HG02759 (cell line): ENCODE measurements at regions not wholly inside any gene's neighbourhood (a gene's known extent, or its start where the extent isn't known, plus 50 kb on each side); places are given as distances from the start of the nearest gene placed in this dataset.
"Not testable (repeated sequence)": the region's sequence is repeated elsewhere in the genome, so short reads cannot be mapped to it uniquely, and the experiment has no call there.

ENCODE experiments used
- ATAC-seq: cut with Tn5 transposase; IDR thresholded peaks from one replicate; pipeline ENCODE4 v1.9.1; 2021; ENCODE audit warnings: mild to moderate bottlenecking, moderate library complexity; ENCODE audit not compliant: unreplicated experiment

DNA sequence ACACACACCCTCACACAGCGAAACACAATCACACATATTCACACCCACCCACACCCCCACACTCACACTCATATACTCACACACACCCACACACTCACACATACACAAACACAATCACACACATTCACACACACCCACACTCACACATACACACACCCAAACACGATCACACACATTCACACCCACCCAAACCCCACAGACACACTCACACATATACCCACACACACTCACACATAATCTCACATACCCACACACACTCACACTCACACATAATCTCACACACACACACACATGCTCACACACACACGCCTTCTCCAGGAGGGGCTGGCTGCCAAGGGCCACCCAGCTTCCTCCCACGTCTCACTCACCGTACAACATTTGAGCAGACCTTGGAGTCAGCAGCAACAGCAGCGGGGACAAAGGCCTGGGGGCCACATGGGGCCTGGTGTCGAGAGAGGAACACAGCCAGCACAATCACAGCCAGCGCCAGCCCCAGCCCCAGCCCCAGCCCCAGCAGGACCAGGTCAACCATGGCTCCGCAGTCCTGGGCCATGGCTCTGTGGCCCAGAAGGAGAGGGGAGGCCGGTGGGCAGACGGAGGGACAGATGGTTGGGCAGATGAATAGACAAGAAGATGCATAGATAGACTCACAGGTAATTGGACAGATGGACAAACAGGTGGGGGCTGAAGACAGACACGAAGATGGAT is 932.9 kb downstream of the TUBA3C start:
- not testable (repeated sequence) for ATAC-seq

DNA sequence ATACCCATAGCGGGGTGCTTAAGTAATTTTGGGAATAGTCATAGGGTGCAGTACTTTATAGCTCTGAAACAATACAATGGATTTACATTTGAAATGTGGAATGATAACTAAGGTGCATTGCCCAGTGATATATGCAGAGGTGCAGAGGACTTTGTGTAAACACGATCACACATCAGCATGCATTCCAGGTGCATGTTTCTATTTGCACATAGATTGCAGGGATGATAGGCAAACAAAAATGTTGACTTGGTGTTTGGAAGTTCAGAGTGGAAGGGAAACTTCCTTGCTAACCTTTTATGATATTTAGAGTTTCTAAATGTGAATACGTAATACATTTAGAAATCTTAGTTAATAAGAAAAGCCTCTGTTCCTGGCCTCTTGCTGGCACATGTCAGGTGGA is 941.5 kb downstream of the TUBA3C start:
- not testable (repeated sequence) for ATAC-seq

DNA sequence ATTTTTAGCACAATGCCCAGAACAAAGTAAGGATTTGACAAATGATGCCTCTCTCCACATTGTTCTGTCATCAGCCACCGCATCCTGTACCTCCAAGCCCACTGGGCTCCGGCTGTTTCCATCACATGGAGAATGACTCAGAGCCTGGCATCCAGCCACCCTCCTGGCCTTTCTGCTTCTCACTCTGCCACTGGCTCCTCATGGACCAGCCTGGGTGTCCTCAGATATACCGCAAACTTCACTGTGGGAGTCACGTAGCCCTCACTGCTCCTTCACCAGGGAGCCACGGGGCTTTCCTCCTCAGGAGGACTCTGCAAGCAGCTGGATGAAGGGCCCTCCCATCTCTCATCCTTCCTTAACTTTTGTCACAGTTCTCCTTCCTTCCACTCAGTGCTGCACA is 943.0 kb downstream of the TUBA3C start:
- not testable (repeated sequence) for ATAC-seq

DNA sequence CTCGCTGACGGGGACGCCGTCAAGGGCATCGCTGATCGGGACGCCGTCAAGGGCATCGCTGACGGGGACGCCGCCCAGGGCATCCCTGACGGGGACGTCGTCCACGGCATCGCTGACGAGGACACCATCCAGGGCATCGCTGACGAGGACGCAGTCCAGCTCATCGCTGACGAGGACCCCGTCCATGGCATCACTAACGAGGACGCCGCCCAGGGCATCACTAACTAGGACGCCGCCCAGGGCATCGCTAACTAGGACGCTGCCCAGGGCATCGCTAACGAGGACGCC is 945.2 kb downstream of the TUBA3C start:
- ATAC-seq = no peak

DNA sequence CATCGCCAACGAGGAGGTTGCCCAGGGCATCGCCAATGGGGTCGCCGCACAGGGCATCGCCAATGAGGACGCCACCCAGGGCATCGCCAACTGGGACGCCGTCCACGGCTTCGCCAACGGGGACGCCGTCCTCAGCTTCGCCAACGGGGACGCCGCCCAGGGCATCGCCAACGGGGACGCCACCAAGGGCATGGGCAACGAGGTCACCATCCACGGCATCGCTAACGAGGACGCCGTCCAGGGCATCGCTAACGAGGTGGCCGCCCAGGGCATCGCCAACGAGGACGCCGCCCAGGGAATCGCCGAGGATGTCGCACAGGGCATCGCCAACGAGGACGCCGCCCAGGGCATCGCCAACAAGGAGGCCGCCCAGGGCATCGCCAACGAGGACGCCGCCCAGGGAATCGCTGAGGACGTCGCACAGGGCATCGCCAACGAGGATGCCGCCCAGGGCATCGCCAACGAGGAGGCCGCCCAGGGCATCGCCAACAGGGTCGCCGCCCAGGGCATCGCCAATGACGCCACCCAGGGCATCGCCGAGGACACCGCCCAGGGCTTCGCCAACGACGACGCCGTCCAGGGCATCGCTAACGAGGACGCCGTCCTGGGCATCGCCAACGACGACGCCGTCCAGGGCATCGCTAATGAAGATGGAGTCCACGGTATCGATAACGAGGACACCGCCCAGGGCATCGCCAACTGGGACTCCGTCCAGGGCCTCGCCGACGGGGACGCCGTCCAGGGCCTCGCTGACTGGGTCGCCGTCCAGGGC is 945.7 kb downstream of the TUBA3C start:
- no peak for ATAC-seq

DNA sequence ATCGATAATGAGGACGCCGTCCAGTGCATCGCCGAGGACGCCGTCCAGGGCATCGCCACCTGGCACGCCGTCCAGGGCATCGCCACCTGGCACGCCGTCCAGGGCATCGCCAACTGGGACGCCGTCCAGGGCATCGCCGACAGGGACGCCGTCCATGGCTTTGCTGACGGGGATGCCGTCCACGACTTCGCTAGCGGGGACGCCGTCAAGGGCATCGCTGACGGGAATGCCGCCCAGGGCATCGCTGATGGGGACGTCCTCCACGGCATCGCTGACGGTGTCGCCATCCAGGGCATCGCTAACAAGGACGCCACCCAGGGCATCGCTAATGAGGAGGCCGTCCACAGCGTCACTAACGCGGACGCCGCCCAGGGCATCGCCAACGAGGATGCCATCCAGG is 946.5 kb downstream of the TUBA3C start:
- ATAC-seq = no peak

DNA sequence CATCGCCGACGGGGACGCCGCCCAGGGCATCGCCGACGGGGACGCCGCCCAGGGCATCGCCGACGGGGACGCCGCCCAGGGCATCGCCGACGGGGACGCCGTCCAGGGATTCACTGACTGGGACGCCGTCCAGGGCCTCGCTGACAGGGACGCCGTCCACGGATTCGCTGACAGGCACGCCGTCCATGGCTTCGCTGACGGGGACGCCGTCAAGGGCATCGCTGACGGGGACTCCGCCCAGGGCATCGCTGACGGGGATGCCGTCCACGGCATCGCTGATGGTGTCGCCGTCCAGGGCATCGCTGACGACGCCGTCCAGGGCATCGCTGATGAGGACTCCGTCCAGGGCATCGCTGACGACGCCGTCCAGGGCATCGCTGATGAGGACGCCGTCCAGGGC is 947.2 kb downstream of the TUBA3C start:
- not testable (repeated sequence) for ATAC-seq

DNA sequence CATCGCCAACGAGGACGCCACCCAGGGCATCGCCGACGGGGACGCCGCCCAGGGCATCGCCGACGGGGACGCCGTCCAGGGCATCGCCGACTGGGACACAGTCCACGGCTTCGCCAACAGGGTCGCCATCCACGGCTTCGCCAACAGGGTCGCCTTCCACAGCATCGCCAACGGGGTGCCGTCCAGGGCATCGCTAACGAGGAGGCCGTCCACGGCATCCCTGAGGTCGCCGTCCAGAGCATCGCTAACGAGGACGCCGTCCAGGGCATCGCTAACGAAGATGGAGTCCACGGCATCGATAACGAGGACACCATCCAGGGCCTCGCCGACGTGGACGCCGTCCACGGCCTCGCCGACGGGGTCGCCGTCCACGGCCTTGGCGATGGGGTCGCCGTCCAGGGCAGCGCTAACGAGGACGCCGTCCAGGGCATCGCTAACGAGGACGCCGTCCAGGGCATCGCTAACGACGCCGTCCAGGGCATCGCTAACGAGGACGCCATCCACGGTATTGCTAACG is 947.8 kb downstream of the TUBA3C start:
- ATAC-seq = no peak

DNA sequence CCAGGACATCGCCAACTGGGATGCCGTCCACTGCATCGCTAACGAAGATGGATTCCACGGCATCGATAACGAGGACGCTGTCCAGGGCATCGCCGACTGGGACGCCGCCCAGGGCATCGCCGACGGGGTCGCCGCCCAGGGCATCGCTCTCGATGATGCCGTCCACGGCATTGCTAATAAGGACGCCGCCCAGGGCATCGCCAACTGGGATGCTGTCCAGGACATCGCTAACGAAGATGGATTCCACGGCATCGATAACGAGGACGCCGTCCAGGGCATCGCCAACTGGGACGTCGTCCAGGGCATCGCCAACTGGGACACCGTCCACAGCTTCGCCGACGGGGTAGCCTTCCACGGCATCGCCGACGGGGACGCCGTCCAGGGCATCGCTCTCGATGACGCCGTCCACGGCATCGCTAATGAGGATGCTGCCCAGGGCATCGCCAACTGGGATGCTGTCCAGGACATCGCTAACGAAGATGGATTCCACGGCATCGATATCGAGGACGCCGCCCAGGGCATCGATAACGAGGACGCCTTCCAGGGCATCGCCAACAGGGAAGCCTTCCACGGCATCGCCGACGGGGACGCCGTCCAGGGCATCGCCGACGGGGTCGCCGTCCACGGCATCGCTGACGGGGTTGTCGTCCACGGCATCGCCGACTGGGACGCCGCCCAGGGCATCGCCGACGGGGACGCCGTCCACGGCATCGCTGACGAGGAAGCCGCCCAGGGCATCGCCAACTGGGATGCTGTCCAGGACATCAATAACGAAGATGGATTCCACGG is 948.4 kb downstream of the TUBA3C start:
- ATAC-seq = no peak

DNA sequence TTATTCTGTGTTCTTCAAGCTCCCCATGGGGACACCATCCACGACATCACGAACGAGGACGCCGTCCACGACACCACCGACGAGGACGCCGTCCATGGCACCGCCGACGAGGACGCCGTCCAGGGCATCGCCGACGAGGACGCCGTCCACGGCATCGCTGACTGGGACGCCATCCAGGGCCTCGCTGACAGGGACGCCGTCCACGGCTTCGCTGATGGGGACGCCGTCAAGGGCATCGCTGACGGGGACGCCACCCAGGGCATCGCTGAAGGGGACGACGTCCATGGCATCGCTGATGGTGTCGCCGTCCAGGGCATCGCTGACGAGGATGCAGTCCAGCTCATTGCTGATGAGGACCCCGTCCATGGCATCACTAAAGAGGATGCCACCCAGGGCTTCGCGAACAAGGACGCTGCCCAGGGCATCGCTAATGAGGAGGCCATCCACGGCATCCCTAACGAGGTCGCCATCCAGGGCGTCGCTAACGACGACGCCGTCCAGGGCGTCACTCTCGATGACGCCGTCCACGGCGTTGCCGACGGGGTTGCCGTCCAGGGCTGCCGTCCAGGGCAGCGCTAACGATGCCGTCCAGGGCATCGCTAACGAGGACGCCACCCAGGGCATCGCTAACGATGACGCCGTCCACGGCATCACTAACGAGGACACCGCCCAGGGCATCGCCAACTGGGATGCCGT is 949.2 kb downstream of the TUBA3C start:
- ATAC-seq = no peak

DNA sequence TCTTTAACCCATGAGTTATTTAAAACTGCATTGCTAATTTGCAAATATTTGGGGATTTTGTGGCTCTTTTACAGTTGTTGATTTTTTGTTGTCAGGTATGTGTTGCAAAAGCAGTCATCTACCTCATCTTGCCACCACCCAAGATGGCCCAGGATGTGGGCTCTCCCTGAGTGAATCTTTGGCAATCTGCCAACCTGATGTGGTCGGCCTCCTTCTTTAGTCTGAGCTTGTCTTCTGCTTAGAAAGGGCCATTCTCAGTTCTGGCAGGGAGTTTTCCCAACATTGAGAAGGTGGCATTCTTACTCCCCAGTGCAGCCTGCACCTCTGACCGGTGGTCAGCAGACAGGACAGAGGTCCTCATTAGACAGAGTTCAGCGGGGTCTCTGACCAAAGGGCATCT is 957.2 kb downstream of the TUBA3C start:
- ATAC-seq = not testable (repeated sequence)

DNA sequence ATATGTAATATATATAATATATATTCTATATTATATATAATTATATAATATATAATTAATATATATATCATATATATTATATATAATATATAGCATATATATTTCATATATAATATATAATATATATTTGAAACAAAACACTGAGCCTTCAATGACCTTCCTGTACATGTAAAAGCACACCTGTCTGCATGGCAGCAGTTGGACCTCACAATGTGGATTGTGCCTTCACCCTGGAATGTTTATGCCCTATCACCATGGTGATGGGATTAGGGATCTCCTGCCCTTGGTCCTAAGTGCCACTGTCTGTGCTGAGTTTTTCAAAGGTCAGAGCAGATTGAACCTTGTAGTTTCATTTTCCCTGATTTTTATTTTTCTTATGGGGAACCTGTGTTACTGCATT is 966.9 kb downstream of the TUBA3C start:
- ATAC-seq = peak; percentile 38

DNA sequence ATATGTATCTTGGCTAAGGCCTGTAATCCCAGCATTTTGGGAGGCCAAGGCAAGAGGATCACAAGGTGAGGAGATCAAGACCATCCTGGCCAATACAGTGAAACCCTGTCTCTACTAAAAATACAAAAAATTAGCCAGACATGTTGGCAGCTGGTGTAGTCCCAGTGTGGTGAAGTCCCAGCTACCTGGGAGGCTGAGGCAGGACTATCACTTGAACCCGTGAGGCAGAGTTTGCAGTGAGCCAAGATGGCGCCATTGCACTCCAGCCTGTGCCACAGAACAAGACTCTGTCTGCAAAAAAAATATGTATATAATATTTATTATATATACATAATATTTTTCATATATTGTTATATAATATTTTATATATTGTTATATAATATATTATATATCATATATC is 968.1 kb downstream of the TUBA3C start:
- not testable (repeated sequence) for ATAC-seq

DNA sequence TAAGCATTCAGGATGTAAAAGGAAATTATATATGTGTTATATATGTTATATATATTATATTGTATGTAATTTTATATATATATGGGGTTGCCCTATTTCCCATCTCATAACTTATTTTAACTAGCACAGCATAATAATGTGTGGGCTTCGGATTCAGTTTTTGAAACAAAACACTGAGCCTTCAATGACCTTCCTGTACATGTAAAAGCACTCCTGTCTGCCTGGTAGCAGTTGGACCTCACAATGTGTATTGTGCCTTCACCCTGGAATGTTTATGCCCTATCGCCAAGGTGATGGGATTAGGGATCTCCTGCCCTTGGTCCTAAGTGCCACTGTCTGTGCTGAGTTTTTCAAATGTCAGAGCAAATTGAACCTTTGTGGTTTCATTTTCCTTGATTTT is 968.8 kb downstream of the TUBA3C start:
- peak; percentile 35 for ATAC-seq

DNA sequence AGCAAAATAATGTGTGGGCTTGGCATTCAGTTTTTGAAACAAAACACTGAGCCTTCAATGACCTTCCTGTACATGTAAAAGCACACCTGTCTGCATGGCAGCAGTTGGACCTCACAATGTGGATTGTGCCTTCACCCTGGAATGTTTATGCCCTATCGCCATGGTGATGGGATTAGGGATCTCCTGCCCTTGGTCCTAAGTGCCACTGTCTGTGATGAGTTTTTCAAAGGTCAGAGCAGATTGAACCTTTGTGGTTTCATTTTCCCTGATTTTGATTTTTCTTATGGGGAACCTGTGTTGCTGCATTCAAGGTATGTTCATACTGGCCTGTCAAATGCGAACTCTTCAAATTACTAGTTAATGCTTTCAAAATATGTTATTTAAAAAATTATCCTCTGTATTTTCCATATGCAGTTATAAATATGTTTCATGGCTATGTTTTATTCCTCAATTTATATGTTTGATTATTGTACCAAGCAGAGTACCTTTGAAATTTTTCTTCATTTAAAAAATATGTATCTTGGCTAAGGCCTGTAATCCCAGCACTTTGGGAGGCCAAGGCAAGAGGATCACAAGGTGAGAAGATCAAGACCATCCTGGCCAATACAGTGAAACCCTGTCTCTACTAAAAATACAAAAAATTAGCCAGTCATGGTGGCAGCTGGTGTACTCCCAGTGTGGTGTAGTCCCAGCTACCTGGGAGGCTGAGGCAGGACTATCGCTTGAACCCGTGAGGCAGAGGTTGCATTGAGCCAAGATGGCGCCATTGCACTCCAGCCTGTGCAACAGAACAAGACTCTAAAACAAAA is 969.7 kb downstream of the TUBA3C start:
- peak; percentile 87 for ATAC-seq

DNA sequence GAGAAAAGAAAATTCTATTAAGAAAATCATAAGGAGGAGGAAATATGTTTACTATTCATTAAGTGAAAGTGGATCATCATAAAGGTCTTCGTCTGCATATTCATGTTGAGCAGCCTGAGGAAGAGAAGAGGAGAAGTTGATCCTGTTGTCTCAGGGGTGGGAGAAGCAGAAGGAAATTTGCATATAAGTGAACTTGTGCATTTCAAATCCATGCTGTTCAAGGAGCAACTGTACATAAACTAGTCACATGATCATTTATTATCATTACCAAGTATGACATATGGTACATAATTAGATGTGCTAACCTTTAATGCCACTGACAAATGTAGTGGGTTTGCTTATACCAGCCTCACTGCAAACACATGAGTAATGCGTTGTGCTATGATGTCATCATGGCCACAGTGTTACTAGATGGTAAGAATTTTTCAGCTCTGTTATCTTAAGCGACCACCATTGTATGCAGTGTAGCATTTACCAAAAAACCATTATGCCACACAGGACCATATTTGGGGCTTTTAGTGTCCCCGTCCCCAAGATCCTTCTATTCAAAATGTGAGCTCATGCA is 976.9 kb downstream of the TUBA3C start:
- ATAC-seq = not testable (repeated sequence)

DNA sequence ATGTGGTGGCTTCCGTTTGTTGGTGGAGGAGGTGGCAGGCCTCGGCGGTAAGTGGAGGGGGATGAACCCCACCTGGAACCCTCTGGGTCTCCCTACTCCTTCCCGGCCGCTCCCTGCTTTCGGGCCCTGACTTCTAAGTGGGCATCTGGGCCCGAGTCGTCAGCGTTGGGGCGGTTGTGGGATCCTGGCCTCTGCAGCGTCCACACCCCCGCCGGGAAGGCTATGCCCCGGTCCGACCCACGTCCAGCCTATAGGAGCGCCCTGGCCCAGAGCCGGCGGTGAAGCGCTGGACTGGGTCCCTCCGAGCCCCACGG is 986.3 kb downstream of the TUBA3C start:
- not testable (repeated sequence) for ATAC-seq

DNA sequence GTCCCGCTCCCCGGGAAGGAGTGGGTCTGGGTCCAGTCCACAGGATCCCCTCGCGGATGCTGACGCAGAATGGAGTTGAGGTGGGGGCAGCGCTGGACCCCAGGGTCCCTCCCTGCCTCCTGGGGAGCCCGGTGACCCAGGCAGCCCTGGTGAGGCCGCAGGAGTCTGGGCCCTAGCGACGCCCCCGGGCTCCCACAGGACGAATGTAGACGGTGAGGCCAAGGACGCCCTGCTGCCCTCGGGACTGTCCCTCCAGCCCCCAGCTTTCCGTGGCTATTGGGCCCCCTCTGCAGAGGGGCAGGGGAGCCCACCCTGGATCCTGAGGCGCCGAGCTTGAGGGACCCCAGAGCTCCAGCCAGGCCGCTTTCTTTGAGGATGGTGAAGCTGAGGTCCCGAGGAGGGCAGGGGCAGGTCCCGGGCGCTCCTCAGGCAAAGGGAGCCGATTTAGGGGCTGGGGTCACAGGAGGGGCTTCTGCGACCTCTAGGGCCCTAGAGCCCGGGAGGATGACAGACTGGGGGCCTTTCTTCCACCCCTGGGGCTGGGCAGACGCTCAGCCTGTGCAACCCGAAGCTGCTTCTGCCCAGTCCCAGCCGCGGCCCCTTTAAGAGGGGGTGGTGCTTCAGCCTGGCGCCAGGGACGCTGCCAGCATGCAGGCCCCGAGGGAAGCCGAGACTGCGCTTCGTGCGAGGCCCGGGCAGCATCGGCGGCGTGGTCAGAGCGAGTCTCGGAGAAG is 986.8 kb downstream of the TUBA3C start:
- not testable (repeated sequence) for ATAC-seq

DNA sequence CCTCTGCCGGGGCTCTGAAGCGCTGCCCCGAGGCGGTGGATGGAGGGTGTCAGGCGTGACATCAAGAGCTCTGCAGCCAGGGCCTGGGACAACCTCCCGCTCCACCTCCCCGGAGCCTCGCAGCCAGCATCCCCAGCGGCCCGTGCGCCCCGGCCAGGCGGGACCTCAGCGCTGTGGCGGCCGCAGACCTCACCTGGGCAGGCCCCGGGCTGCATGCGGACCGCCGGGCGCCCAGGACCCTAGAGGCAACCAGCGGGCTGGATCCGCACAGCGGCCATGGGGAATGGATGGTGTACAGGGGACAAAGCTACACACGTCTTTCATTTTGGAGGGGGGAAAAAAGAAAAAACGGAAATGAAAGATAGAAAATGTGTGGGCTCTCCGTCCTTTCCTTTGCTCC is 987.5 kb downstream of the TUBA3C start:
- ATAC-seq = not testable (repeated sequence)
